ENCODE measurements at regions not wholly inside any gene's neighbourhood (a gene's known extent, or its start where the extent isn't known, plus 50 kb on each side); places are given as distances from the start of the nearest gene placed in this dataset.

DNA sequence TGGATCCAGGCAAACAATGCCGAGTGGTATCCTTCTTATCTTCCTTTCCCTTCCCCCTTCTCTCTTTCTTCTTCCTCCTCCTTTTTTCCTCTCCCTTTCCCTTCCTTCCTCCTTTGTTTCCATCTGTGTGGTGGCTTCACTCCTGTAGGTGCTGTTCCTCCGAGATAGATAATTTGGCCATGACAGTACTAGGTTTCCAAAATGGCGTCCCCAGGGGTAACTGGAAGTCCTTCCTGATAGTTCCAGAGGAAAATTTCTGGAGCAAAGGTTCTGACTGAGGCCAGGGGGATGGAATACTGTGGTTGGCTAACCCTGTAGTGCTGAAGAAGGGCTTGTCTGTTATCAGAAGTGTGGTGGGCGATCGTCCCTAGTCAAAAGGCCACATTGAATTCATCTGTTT, 52.5 kb upstream of the CCDC6 start:
- intact Hi-C loops (cut with DNase I) = no loop called here
- no peaks in the 10 kb centered on the region for H3K36me3 ChIP-seq (ENCODE audit: insufficient read depth in 1 of 2, low read depth in 1 of 2)
- no peaks in the 10 kb centered on the region for H3K4me1 ChIP-seq
- no peaks in the 10 kb centered on the region for H3K9me3 ChIP-seq
- H3K27me3 ChIP-seq (ENCODE audit: insufficient read depth in 3 of 3, low read length in 2 of 3) = peaks cover 0 to 4% (median 0%) of the 10 kb centered on the region in 3 donors
- WGBS, 3 donors = 79 to 85% (median 81%) methylated on average over 5 of the region's 5 CpGs
- DNase-seq (no peak), ATAC-seq (no peak)
- TF ChIP-seq, protein P1, sequence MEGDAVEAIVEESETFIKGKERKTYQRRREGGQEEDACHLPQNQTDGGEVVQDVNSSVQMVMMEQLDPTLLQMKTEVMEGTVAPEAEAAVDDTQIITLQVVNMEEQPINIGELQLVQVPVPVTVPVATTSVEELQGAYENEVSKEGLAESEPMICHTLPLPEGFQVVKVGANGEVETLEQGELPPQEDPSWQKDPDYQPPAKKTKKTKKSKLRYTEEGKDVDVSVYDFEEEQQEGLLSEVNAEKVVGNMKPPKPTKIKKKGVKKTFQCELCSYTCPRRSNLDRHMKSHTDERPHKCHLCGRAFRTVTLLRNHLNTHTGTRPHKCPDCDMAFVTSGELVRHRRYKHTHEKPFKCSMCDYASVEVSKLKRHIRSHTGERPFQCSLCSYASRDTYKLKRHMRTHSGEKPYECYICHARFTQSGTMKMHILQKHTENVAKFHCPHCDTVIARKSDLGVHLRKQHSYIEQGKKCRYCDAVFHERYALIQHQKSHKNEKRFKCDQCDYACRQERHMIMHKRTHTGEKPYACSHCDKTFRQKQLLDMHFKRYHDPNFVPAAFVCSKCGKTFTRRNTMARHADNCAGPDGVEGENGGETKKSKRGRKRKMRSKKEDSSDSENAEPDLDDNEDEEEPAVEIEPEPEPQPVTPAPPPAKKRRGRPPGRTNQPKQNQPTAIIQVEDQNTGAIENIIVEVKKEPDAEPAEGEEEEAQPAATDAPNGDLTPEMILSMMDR (IDR thresholded peaks at IDR 0.05) = no peak
- H3K4me3 ChIP-seq = no peak overlapping the region
- no peak overlapping the region for H3K27ac ChIP-seq

DNA sequence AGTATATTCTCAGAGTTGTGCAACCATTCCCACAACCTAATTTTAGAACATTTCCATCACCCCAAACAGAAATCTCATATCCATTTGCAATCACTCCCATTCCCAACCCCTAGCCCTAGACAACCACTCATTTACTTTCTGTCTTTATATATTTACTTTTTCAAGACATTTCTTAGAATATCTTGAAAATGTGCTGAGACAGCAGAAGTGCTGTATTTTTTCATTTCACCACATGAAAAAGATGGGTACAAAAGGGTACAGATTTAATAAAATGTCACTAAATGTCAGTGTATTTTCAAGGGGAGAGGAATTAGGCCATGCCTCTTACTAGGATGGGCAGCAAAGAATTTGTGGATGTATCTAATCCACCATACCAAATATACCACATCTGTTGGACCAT, 51.6 kb upstream of the CCDC6 start:
- no peak for DNase-seq
- H3K4me1 ChIP-seq = no peaks in the 10 kb centered on the region
- no peaks in the 10 kb centered on the region for H3K9me3 ChIP-seq
- H3K27ac ChIP-seq = no peak overlapping the region
- no peaks in the 10 kb centered on the region for H3K36me3 ChIP-seq (ENCODE audit: insufficient read depth in 1 of 2, low read depth in 1 of 2)
- no peak overlapping the region for H3K4me3 ChIP-seq
- no peak for ATAC-seq
- TF ChIP-seq, protein P1 (IDR thresholded peaks at IDR 0.05) = no peak
- H3K27me3 ChIP-seq (ENCODE audit: insufficient read depth in 3 of 3, low read length in 2 of 3) = no peaks in the 10 kb centered on the region
- intact Hi-C loops (cut with DNase I) = no loop called here

All from psoas muscle (tissue), 7 donors.